ENCODE measurements at regions not wholly inside any gene's neighbourhood (a gene's known extent, or its start where the extent isn't known, plus 50 kb on each side); places are given as distances from the start of the nearest gene placed in this dataset.

DNA sequence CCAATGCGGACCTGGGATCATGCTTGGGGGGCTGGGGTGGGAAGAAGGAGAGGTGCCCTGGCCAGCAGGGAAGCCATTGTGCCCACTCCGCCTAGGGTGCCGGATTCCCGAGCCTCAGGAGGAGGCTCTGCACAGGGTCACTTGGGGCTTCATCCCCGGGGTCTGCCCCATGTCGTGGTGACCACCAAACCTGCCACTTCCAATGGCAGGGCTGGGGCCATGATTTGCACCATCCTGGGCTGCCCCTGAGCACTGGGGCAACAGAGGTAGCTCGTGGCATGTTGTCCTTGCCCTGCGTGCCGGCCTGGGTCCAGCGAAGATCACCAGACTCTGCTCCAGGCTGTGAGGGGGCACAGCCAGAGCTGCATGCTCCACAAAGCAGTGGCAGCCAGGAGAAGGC is 71.4 kb upstream of the DCAF12L2 start:
- no peaks in the 10 kb centered on the region for H3K79me2 ChIP-seq (ENCODE audit: control insufficient read depth, low read length)
- H3K4me1 ChIP-seq (ENCODE audit: control insufficient read depth, low read length) = no peaks in the 10 kb centered on the region
- no peaks in the 10 kb centered on the region for H3K9me3 ChIP-seq (ENCODE audit: control insufficient read depth, insufficient read depth, low read length)
- H3K36me3 ChIP-seq (ENCODE audit: control insufficient read depth, low read length) = no peaks in the 10 kb centered on the region
- no peaks in the 10 kb centered on the region for H3K27me3 ChIP-seq (ENCODE audit: control insufficient read depth, low read length)
- H4K20me1 ChIP-seq (ENCODE audit: control insufficient read depth, insufficient read depth, low read depth, low read length) = no peaks in the 10 kb centered on the region
- H3F3A ChIP-seq (ENCODE audit: control insufficient read depth, insufficient read depth) = no peaks in the 10 kb centered on the region
- TF ChIP-seq, protein P1, sequence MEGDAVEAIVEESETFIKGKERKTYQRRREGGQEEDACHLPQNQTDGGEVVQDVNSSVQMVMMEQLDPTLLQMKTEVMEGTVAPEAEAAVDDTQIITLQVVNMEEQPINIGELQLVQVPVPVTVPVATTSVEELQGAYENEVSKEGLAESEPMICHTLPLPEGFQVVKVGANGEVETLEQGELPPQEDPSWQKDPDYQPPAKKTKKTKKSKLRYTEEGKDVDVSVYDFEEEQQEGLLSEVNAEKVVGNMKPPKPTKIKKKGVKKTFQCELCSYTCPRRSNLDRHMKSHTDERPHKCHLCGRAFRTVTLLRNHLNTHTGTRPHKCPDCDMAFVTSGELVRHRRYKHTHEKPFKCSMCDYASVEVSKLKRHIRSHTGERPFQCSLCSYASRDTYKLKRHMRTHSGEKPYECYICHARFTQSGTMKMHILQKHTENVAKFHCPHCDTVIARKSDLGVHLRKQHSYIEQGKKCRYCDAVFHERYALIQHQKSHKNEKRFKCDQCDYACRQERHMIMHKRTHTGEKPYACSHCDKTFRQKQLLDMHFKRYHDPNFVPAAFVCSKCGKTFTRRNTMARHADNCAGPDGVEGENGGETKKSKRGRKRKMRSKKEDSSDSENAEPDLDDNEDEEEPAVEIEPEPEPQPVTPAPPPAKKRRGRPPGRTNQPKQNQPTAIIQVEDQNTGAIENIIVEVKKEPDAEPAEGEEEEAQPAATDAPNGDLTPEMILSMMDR (IDR thresholded peaks at IDR 0.05; ENCODE audit: low read depth, low read length, poor library complexity, severe bottlenecking) = no peak
- TF ChIP-seq EZH2phosphoT487 (IDR thresholded peaks at IDR 0.05; ENCODE audit: borderline replicate concordance, low read length) = no peak
- H3K4me2 ChIP-seq (ENCODE audit: low read length) = no peak overlapping the region
- no peaks in the 10 kb centered on the region for H3K9me2 ChIP-seq (replicated peaks; ENCODE audit: control insufficient read depth, low read length)
- H3K27ac ChIP-seq (ENCODE audit: low read depth, low read length) = no peak overlapping the region
- no peak overlapping the region for H3K4me3 ChIP-seq (ENCODE audit: low read length)

Data from DOHH2 (cell line).